A673 (cell line): ENCODE measurements at regions not wholly inside any gene's neighbourhood (a gene's known extent, or its start where the extent isn't known, plus 50 kb on each side); places are given as distances from the start of the nearest gene placed in this dataset.
A peak's percentile ranks its signal among the peaks of the same experiment; 100 is the strongest.

Source experiments
- EZH2 ChIP-seq: fragments of 200-600 bp; sonication (generic); IDR thresholded peaks from 2 replicates; pipeline ENCODE4 v1.6.1; 2017; ENCODE audit warnings: borderline replicate concordance, low read depth, mild to moderate bottlenecking, mixed read lengths, antibody characterized with exemption, low read length; ENCODE audit not compliant: poor library complexity, severe bottlenecking
- TF ChIP-seq, protein P1 (sequence below): fragments of 300-800, 200-600 bp; sonication (generic); conservative IDR thresholded peaks from 2 replicates; pipeline ENCODE4 v1.5.1; 2017; ENCODE audit warnings: low read depth, mild to moderate bottlenecking, antibody characterized with exemption, low read length, moderate library complexity, mixed read lengths

DNA sequence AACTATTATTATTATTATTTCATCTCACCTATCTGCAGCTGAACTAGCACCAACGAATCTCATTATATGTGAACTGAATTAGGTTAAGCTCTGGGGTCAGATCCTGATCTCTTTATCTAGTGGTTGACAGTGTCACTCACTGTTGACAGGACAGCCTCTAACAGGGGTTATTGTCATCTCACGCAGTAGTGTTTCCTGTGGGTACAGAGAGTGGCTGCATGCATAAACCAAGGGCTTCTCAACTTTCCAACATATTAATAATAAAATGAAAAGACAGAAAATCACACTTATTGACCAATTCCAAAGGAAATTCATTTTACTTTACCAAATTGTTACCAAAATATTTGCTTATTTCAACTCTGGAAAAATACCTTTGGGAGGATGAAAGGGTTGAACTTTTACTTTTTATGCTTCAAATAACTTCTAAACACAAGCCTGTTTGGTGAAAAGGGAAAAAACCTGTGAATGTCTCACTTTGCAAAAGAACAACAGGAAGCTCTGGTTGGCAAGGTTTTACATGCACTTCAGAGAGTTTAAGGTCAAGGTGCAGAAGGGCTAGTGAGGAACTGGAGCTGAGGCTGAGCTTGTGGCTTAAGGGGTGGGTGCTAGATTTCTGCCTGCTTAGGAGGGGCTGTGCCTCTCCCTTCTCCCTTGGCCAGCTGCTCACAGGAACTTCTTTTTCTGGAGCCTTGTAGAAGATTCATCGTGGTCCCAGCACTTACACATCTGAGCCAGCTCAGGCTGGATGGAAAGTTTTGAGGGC lies 72.6 kb downstream of the CTAGE1 start:
- TF ChIP-seq, protein P1, sequence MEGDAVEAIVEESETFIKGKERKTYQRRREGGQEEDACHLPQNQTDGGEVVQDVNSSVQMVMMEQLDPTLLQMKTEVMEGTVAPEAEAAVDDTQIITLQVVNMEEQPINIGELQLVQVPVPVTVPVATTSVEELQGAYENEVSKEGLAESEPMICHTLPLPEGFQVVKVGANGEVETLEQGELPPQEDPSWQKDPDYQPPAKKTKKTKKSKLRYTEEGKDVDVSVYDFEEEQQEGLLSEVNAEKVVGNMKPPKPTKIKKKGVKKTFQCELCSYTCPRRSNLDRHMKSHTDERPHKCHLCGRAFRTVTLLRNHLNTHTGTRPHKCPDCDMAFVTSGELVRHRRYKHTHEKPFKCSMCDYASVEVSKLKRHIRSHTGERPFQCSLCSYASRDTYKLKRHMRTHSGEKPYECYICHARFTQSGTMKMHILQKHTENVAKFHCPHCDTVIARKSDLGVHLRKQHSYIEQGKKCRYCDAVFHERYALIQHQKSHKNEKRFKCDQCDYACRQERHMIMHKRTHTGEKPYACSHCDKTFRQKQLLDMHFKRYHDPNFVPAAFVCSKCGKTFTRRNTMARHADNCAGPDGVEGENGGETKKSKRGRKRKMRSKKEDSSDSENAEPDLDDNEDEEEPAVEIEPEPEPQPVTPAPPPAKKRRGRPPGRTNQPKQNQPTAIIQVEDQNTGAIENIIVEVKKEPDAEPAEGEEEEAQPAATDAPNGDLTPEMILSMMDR = no peak
- peak; percentile 38 for TF ChIP-seq EZH2
